Adipocyte (in vitro differentiated cells): ENCODE measurements at regions not wholly inside any gene's neighbourhood (a gene's known extent, or its start where the extent isn't known, plus 50 kb on each side); places are given as distances from the start of the nearest gene placed in this dataset.
"Not testable (repeated sequence)": the region's sequence is repeated elsewhere in the genome, so short reads cannot be mapped to it uniquely, and the experiment has no call there.

Experiments used
- DNase-seq: peaks from one replicate; pipeline ENCODE4 v3.0.0-alpha.2; 2015; ENCODE audit warnings: low read depth
- H3K27me3 ChIP-seq: replicated peaks from 2 replicates; pipeline ENCODE4 v1.7.0; 2013; ENCODE audit warnings: mild to moderate bottlenecking, low read length, moderate library complexity; ENCODE audit not compliant: control insufficient read depth, insufficient read depth
- H3K36me3 ChIP-seq: 2 replicates; pipeline ENCODE4 v1.7.0; 2013; ENCODE audit warnings: low read length, mild to moderate bottlenecking, moderate library complexity; ENCODE audit not compliant: control insufficient read depth, insufficient read depth, severe bottlenecking
- H3K4me1 ChIP-seq: 2 replicates; pipeline ENCODE4 v1.7.0; 2013; ENCODE audit warnings: mild to moderate bottlenecking, low read length, moderate library complexity; ENCODE audit not compliant: control insufficient read depth, insufficient read depth
- H3K4me3 ChIP-seq: 2 replicates; pipeline ENCODE4 v1.7.0; 2013; ENCODE audit warnings: mild to moderate bottlenecking, low read length, moderate library complexity
- H3K9ac ChIP-seq: 2 replicates; pipeline ENCODE4 v1.7.0; 2013; ENCODE audit warnings: mild to moderate bottlenecking, low read length, moderate library complexity
- H3K9me3 ChIP-seq: 2 replicates; pipeline ENCODE4 v1.7.0; 2013; ENCODE audit warnings: mild to moderate bottlenecking, low read length, moderate library complexity; ENCODE audit not compliant: control insufficient read depth

DNA sequence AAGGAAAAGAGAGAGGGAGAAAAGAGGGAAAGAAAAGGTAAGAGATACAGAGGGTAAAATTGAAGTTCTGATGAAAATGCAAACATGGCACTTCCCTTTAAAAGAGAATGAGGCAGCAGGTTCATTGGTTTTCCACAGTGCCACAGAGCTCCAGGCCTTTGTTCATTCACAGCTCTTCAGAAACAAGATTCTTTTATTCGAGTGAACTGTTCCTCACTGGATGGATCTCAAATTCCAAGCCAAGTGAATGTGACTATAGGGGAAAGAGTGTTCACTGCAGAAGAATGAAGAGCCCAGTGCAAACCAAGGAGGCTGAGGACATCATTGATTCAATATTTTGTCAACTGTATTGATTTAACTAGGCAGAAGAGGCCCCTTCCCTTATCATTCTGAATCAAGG is 280.3 kb upstream of the PROK2 start:
- H3K4me1 ChIP-seq: no peaks in the 10 kb centered on the region
- DNase-seq: no peak
- H3K36me3 ChIP-seq: no peaks in the 10 kb centered on the region
- peaks cover 9% of the 10 kb centered on the region for H3K27me3 ChIP-seq
- no peaks in the 10 kb centered on the region for H3K9me3 ChIP-seq
- H3K4me3 ChIP-seq: no peak overlapping the region
- H3K9ac ChIP-seq: no peak overlapping the region

- not testable (repeated sequence) for DNase-seq, H3K9ac ChIP-seq, H3K27me3 ChIP-seq
Measured at GRCh38 chr3:72064727-72065126, 279.8 kb upstream of the PROK2 start.

GRCh38 chr3:72062017-72062416 is 277.1 kb upstream of the PROK2 start:
- Histone ChIP-seq H3K9ac (no peak overlapping the region), H3K4me3 (no peak overlapping the region), H3K27me3 (peaks cover 6% of the 10 kb centered on the region), H3K4me1 (no peaks in the 10 kb centered on the region), H3K9me3 (no peaks in the 10 kb centered on the region), H3K36me3 (no peaks in the 10 kb centered on the region)
- DNase-seq: no peak

More at GRCh38 chr3:72064727-72065126, 279.8 kb upstream of the PROK2 start:
- H3K36me3 ChIP-seq, H3K4me3 ChIP-seq, H3K4me1 ChIP-seq, H3K9me3 ChIP-seq: not testable (repeated sequence)

- Histone ChIP-seq H3K9me3 (no peaks in the 10 kb centered on the region), H3K4me3 (no peak overlapping the region), H3K9ac (no peak overlapping the region), H3K4me1 (no peaks in the 10 kb centered on the region), H3K36me3 (no peaks in the 10 kb centered on the region), H3K27me3 (peaks cover 6% of the 10 kb centered on the region)
- DNase-seq: no peak
Measured at GRCh38 chr3:72060447-72061034, 275.6 kb upstream of the PROK2 start.

- no peak overlapping the region for H3K9ac ChIP-seq
- DNase-seq: no peak
- H3K27me3 ChIP-seq: peaks cover 6% of the 10 kb centered on the region
Measured at GRCh38 chr3:72058493-72059081, 273.6 kb upstream of the PROK2 start.

GRCh38 chr3:72055436-72055835 is 270.5 kb upstream of the PROK2 start:
- no peak for DNase-seq
- H3K36me3 ChIP-seq: no peaks in the 10 kb centered on the region
- no peaks in the 10 kb centered on the region for H3K27me3 ChIP-seq
- H3K4me3 ChIP-seq: no peak overlapping the region
- no peak overlapping the region for H3K9ac ChIP-seq
- H3K4me1 ChIP-seq: no peaks in the 10 kb centered on the region
- H3K9me3 ChIP-seq: no peaks in the 10 kb centered on the region

More at GRCh38 chr3:72058493-72059081, 273.6 kb upstream of the PROK2 start:
- Histone ChIP-seq H3K4me1 (no peaks in the 10 kb centered on the region), H3K36me3 (no peaks in the 10 kb centered on the region), H3K9me3 (no peaks in the 10 kb centered on the region), H3K4me3 (no peak overlapping the region)

- H3K9me3 ChIP-seq: no peaks in the 10 kb centered on the region
- no peak overlapping the region for H3K4me3 ChIP-seq
- no peaks in the 10 kb centered on the region for H3K4me1 ChIP-seq
- no peak overlapping the region for H3K9ac ChIP-seq
- no peak for DNase-seq
- no peaks in the 10 kb centered on the region for H3K36me3 ChIP-seq
- H3K27me3 ChIP-seq: no peaks in the 10 kb centered on the region
Measured at GRCh38 chr3:72054976-72055375, 270.0 kb upstream of the PROK2 start.

DNA sequence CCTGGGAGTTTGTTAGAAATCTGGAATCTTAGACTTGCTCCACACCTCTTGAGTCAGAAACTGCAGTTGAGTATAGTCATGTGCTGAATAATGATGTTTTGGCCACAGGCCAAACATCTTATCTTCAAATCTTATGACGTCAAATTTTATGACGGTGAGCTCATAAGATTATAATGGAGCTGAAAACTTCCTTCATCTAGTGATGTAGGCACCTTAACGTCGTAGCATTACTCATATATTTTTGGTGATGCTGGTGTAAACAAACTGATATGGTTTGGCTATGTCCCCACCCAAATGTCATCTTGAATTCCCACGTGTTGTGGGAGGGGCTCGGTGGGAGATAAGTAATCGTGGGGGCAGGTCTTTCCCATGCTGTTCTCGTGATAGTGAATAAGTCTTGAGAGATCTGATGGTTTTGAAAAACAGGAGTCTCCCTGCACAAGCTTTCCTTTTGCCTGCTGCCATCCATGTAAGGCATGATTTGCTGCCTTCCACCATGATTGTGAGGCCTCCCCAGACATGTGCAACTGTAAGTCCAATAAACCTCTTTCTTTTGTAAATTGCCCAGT is 268.0 kb upstream of the PROK2 start:
- H3K4me1 ChIP-seq: no peaks in the 10 kb centered on the region
- DNase-seq: no peak
- no peak overlapping the region for H3K9ac ChIP-seq
- no peaks in the 10 kb centered on the region for H3K27me3 ChIP-seq
- H3K4me3 ChIP-seq: no peak overlapping the region
- no peaks in the 10 kb centered on the region for H3K36me3 ChIP-seq
- H3K9me3 ChIP-seq: no peaks in the 10 kb centered on the region

DNA sequence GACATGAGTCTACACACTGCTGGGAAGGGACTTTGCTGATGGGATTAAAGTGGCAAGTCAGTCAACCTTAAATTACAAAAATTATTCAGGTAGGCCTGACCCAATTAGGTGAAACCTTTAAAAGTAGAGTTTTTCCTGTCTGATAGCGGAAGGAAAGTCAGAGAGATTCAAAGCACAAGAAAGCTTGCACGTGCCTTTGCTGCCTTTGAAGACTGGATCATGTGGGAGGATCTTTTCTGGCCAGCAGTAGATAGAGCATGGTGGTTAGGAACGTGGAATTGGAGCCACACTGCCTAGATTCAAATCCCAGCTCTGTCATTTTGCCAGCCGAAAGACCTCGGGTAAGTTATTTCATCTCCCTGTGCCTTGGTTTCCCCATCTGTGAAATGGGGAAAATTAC is 265.8 kb upstream of the PROK2 start:
- no peaks in the 10 kb centered on the region for H3K9me3 ChIP-seq
- H3K9ac ChIP-seq: no peak overlapping the region
- H3K4me1 ChIP-seq: no peaks in the 10 kb centered on the region
- DNase-seq: no peak
- no peaks in the 10 kb centered on the region for H3K27me3 ChIP-seq
- no peak overlapping the region for H3K4me3 ChIP-seq
- no peaks in the 10 kb centered on the region for H3K36me3 ChIP-seq

- Histone ChIP-seq H3K4me3 (no peak overlapping the region), H3K27me3 (no peaks in the 10 kb centered on the region), H3K4me1 (no peaks in the 10 kb centered on the region), H3K36me3 (no peaks in the 10 kb centered on the region), H3K9me3 (no peaks in the 10 kb centered on the region), H3K9ac (no peak overlapping the region)
- DNase-seq: no peak
Measured at GRCh38 chr3:72050048-72050632, 265.2 kb upstream of the PROK2 start.

DNA sequence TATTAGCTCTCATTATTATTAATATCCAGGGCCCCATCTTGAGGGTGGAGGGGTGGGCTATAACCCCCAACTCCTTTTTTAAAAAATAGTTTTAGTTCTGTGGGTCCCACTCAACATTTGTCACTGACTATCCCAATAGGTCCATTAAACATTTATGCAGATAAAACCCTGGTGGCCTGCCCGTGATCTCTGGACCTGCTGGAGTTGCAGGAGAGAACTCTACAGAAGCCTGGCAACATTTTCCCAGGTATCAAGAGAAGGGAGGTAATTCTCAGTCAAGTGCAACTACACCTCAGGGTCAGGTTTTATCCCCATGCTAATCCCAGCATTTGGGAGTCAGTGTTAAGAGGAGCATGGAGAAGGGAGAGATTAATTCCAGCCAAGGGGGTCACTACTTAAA is 264.4 kb upstream of the PROK2 start:
- no peak for DNase-seq
- no peaks in the 10 kb centered on the region for H3K27me3 ChIP-seq
- no peak overlapping the region for H3K9ac ChIP-seq
- no peaks in the 10 kb centered on the region for H3K4me1 ChIP-seq
- no peak overlapping the region for H3K4me3 ChIP-seq
- H3K9me3 ChIP-seq: no peaks in the 10 kb centered on the region
- no peaks in the 10 kb centered on the region for H3K36me3 ChIP-seq
